Activated CD4-positive, alpha-beta T cell treated with anti-CD3 and anti-CD28 coated beads, Interleukin-10, Interleukin-2, amounts not matched to agents 100 ng/mL and 50 ng/mL, durations not matched to agents 16 hours and 8 hours (primary cell): ENCODE measurements at regions not wholly inside any gene's neighbourhood (a gene's known extent, or its start where the extent isn't known, plus 50 kb on each side); places are given as distances from the start of the nearest gene placed in this dataset.

ENCODE experiments used
- DNase-seq: peaks from one replicate; pipeline ENCODE4 v3.0.0-alpha.2; 2020

DNA sequence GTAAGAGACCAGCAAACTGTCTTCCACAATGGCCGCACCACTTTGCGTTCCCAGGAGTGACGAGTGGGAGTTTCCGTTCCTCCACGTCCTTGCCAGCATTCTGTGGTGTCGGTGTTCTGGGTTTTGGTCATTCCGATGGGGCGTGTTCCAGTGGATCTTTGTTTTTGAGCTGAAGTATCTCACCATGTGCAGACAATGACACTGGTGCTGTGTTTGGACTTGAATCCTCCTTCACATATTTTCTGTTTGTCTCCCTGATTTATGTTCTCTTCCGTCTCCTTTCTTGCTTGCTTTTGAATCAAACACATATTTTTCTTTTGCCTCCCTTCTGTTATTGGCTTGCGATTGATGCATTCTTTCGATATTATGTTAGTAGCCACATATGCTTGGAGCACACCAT is 60.8 kb upstream of the IRX4 start:
- DNase-seq, result no peak

DNA sequence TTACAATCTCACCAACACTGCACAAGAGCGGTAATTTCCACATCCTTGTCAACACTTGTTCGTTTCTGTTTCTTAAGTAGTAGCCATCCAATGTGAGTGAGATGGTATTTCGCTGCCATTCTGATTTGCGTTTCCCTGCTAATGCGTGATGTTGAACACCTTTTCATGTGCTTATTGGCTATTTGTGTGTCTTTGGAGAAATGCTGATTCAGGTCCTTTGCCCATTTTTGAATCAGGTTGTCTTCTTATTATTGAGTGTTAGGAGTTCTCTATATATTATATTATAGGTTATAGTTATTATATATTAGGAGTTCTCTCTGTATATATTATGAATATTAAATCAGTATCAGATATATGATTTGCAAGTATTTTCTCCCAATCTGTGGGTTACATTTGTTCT is 59.9 kb upstream of the IRX4 start:
- DNase-seq, result no peak

DNA sequence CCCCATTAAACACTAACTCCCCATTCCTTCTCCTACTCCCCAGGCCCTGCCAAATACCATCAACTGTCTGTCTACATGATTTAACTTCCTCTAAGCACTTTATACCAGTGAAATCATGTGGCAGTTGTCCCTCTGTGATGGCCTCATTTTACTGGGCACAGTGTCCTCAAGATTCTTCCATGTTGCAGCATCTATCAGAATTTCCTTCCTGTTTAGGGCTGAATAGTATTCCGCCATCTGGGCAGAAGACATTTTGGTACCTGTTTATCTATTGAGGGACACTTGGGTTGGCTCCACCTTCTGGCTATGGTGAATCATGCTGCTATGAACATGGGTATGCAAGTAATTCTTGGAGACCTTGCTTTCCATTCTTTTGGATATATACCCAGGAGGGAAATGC is 59.4 kb upstream of the IRX4 start:
- no peak for DNase-seq

- no peak for DNase-seq
Measured at GRCh38 chr5:1939256-1939655, 56.5 kb upstream of the IRX4 start.

GRCh38 chr5:1938310-1939000 is 55.7 kb upstream of the IRX4 start:
- DNase-seq, result no peak

DNA sequence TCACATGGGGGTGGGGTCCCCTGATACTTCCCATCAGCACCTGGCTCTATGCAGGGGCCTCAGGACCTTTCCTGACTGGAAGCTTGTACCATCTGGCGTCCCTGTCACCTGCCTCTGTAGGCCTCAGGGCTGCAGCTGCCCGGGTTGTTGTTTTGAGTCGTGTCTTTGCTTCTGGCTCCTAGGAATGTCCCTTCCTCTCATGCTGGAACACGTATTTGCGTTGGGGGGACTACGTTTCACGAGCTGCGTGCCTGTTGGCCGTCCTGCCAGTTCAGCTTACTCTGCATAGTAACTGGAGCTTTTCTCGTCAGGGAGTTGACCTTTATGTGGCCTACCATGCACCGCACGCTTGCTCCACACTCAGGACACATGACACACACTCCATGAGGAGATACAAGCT is 54.9 kb upstream of the IRX4 start:
- no peak for DNase-seq

GRCh38 chr5:1936901-1937300 is 54.2 kb upstream of the IRX4 start:
- DNase-seq, result no peak

GRCh38 chr5:1936413-1936812 is 53.7 kb upstream of the IRX4 start:
- no peak for DNase-seq

DNA sequence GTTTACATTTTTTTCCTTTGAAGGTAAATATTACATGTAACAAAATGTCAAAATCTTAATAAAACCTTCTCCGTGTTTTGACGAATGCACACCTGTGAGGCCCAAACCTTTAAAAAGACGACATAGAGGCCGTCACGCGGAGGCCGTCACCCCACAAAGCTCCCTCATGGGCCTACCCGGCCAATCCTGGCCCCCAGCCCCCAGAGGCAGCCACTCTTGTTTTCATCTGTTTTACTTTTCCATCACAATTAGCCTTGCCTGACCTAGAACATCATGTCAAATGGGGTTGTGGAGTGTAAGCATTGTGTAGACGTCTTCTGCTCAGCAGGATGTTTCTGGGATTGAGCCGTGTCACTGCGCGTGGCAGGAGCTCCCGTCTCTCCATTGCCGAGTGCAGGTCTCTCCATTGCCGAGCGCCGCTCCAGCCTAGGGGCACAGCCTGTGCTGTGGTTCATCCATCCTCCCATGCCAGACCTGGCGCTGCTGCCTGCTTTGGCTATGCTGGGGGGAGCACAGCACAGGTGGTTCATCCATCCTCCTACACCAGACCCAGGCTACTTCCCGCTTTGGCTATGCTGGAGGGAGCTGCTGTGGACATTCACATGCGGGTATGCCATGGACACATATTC is 52.2 kb upstream of the IRX4 start:
- DNase-seq, result no peak

DNA sequence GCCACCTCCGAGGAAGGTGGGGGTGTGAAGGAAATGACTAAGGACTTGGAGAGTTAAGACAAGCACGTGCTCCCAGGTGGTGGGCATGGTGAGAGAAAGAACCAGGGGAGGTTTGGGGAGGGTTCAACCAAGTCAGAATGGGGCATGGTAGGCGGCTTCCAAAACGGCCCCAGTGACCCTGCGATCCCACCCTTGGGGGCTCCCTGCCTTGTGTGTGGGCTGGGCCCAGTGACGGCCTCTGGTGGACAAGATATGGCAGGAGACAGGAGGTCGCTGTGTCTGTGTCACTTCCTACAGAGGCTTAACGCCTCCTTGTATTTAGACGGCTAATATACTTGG is 51.3 kb upstream of the IRX4 start:
- DNase-seq, result no peak

GRCh38 chr5:1933364-1934055 is 50.8 kb upstream of the IRX4 start:
- no peak for DNase-seq
